Fibroblast of lung (primary cell): ENCODE measurements at regions not wholly inside any gene's neighbourhood (a gene's known extent, or its start where the extent isn't known, plus 50 kb on each side); places are given as distances from the start of the nearest gene placed in this dataset.
A peak's percentile ranks its signal among the peaks of the same experiment; 100 is the strongest.

ENCODE experiments used
- DNase-seq, 2 donors: peaks; one replicate each; pipeline versions ENCODE4 v3.0.0 to v3.0.0-alpha.2; 2010; ENCODE audit warnings: low read depth in 2 of 2
- H2AFZ ChIP-seq: 2 replicates; pipeline ENCODE4 v1.5.1; 2012; ENCODE audit warnings: low read length, control low read depth, inconsistent platforms
- H3K27ac ChIP-seq: 2 replicates; pipeline ENCODE4 v1.5.1; 2011; ENCODE audit warnings: low read length, control low read depth; ENCODE audit not compliant: insufficient read depth
- H3K27me3 ChIP-seq: 2 replicates; pipeline ENCODE4 v1.5.1; 2011; ENCODE audit warnings: mild to moderate bottlenecking, low read length; ENCODE audit not compliant: control insufficient read depth, insufficient read depth
- H3K36me3 ChIP-seq: 2 replicates; pipeline ENCODE4 v1.5.1; 2011; ENCODE audit warnings: low read length; ENCODE audit not compliant: control insufficient read depth, insufficient read depth
- H3K4me1 ChIP-seq: 2 replicates; pipeline ENCODE4 v1.5.1; 2011; ENCODE audit warnings: low read length; ENCODE audit not compliant: control insufficient read depth, insufficient read depth; ENCODE audit errors: extremely low read depth
- H3K4me2 ChIP-seq: 2 replicates; pipeline ENCODE4 v1.5.1; 2011; ENCODE audit warnings: low read length, control low read depth; ENCODE audit not compliant: insufficient read depth; ENCODE audit errors: extremely low read depth
- H3K4me3 ChIP-seq, 4 experiments: fragments of 200-600 bp in 1 of 4; sonication (generic) in 1 of 4; replicated peaks in 1 of 4; 2 replicates each; pipeline ENCODE4 v1.5.1; 2011 to 2016; ENCODE audit warnings: low read length in 4 of 4, low read depth in 3 of 4, mild to moderate bottlenecking in 3 of 4, control low read depth in 2 of 4, inconsistent platforms in 1 of 4, mixed read lengths in 1 of 4; ENCODE audit not compliant: insufficient read depth in 1 of 4; ENCODE audit errors: control extremely low read depth in 1 of 4
- H3K79me2 ChIP-seq: 2 replicates; pipeline ENCODE4 v1.5.1; 2012; ENCODE audit warnings: mild to moderate bottlenecking, low read length, inconsistent platforms; ENCODE audit not compliant: control insufficient read depth, insufficient read depth
- H3K9ac ChIP-seq: 2 replicates; pipeline ENCODE4 v1.5.1; 2011; ENCODE audit warnings: mild to moderate bottlenecking, low read length, control low read depth; ENCODE audit not compliant: insufficient read depth
- H3K9me3 ChIP-seq: 2 replicates; pipeline ENCODE4 v1.5.1; 2012; ENCODE audit warnings: low read depth, low read length; ENCODE audit not compliant: control insufficient read depth, insufficient read depth
- H4K20me1 ChIP-seq: 2 replicates; pipeline ENCODE4 v1.5.1; 2011; ENCODE audit warnings: low read length; ENCODE audit not compliant: control insufficient read depth, insufficient read depth; ENCODE audit errors: extremely low read depth
- EZH2 ChIP-seq: IDR thresholded peaks from 2 replicates; pipeline ENCODE4 v1.5.1; 2012; ENCODE audit warnings: low read length, control low read depth, mild to moderate bottlenecking; ENCODE audit errors: missing control alignments
- TF ChIP-seq, protein P1 (sequence below), 2 donors: IDR thresholded peaks in 1 of 2; conservative IDR thresholded peaks in 1 of 2; 1 replicate in 1 of 2; 2 replicates in 1 of 2; pipeline ENCODE4 v1.5.1; 2011 to 2012; ENCODE audit warnings: low read length in 2 of 2, control low read depth in 1 of 2, inconsistent platforms in 1 of 2, low read depth in 1 of 2, mild to moderate bottlenecking in 1 of 2

DNA sequence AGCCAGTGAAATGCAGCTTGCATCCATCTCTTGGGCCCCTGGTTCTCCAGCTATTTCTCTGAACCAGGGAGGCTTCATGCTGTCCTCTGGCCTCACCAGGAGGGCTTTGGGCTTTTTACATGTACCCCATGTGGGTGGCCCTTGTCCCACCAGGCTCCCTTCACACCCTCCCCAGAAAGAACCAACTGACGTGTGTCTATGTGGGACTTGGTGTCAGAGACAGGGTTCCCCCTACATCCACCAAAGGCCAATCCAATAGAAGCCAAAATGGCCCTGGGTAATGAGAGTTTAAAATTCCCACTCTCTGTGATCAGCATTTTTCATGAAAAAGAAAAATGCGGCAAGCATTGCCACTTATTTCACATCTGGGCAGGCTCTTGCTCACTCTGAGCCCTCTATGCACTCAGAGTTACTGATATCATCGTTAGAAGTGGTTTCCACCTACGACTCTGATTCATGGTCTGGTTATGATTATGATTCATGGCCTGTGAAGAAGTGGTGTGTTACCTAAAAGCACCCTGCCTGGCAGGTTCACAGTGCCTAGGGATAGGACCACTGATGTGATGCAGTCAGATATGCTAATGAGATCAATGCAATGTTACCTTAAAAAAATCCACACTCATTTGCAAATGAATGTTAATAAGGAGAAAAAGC lies 133.5 kb downstream of the BUB3 start:
- Histone ChIP-seq H3K79me2 (no peaks in the 10 kb centered on the region), H3K4me2 (no peak overlapping the region), H4K20me1 (no peaks in the 10 kb centered on the region), H3K27ac (no peak overlapping the region), H2AFZ (no peak overlapping the region), H3K27me3 (no peaks in the 10 kb centered on the region), H3K9ac (no peak overlapping the region), H3K36me3 (no peaks in the 10 kb centered on the region), H3K4me3 (no peak overlapping the region), H3K4me1 (no peaks in the 10 kb centered on the region), H3K9me3 (no peaks in the 10 kb centered on the region)
- TF ChIP-seq EZH2 = no peak
- TF ChIP-seq, protein P1, sequence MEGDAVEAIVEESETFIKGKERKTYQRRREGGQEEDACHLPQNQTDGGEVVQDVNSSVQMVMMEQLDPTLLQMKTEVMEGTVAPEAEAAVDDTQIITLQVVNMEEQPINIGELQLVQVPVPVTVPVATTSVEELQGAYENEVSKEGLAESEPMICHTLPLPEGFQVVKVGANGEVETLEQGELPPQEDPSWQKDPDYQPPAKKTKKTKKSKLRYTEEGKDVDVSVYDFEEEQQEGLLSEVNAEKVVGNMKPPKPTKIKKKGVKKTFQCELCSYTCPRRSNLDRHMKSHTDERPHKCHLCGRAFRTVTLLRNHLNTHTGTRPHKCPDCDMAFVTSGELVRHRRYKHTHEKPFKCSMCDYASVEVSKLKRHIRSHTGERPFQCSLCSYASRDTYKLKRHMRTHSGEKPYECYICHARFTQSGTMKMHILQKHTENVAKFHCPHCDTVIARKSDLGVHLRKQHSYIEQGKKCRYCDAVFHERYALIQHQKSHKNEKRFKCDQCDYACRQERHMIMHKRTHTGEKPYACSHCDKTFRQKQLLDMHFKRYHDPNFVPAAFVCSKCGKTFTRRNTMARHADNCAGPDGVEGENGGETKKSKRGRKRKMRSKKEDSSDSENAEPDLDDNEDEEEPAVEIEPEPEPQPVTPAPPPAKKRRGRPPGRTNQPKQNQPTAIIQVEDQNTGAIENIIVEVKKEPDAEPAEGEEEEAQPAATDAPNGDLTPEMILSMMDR (conservative IDR thresholded peaks at IDR 0.05 in 1 of 2, IDR thresholded peaks at IDR 0.05 in 1 of 2; ENCODE audit: low read depth in 1 of 2, low read length in 2 of 2) = no peak
- peak in 1 of 2 donors; percentile 99 for DNase-seq

- no peak overlapping the region for H2AFZ ChIP-seq
- TF ChIP-seq EZH2 = no peak
- TF ChIP-seq, protein P1 (conservative IDR thresholded peaks at IDR 0.05 in 1 of 2, IDR thresholded peaks at IDR 0.05 in 1 of 2; ENCODE audit: low read depth in 1 of 2, low read length in 2 of 2) = no peak
Observed at GRCh38 chr10:123289432-123289831, 135.2 kb downstream of the BUB3 start.

GRCh38 chr10:123294109-123294508 lies 139.9 kb downstream of the BUB3 start:
- H3K36me3 ChIP-seq = no peaks in the 10 kb centered on the region
- H3K27ac ChIP-seq = no peak overlapping the region
- H2AFZ ChIP-seq = no peak overlapping the region
- no peaks in the 10 kb centered on the region for H3K79me2 ChIP-seq
- no peak overlapping the region for H3K4me2 ChIP-seq
- no peaks in the 10 kb centered on the region for H4K20me1 ChIP-seq
- no peaks in the 10 kb centered on the region for H3K9me3 ChIP-seq
- TF ChIP-seq EZH2 = no peak
- TF ChIP-seq, protein P1 (conservative IDR thresholded peaks at IDR 0.05 in 1 of 2, IDR thresholded peaks at IDR 0.05 in 1 of 2; ENCODE audit: low read depth in 1 of 2, low read length in 2 of 2) = no peak
- H3K27me3 ChIP-seq = no peaks in the 10 kb centered on the region
- no peak for DNase-seq
- H3K9ac ChIP-seq = no peak overlapping the region
- H3K4me3 ChIP-seq = no peak overlapping the region
- H3K4me1 ChIP-seq = no peaks in the 10 kb centered on the region

More at GRCh38 chr10:123289432-123289831, 135.2 kb downstream of the BUB3 start:
- H3K4me3 ChIP-seq = no peak overlapping the region
- H3K4me2 ChIP-seq = no peak overlapping the region
- no peaks in the 10 kb centered on the region for H4K20me1 ChIP-seq
- no peaks in the 10 kb centered on the region for H3K27me3 ChIP-seq
- H3K36me3 ChIP-seq = no peaks in the 10 kb centered on the region
- DNase-seq = no peak
- no peaks in the 10 kb centered on the region for H3K9me3 ChIP-seq
- H3K27ac ChIP-seq = no peak overlapping the region
- no peak overlapping the region for H3K9ac ChIP-seq
- no peaks in the 10 kb centered on the region for H3K79me2 ChIP-seq
- H3K4me1 ChIP-seq = no peaks in the 10 kb centered on the region
